Nephron progenitor cell (in vitro differentiated cells): ENCODE measurements at regions not wholly inside any gene's neighbourhood (a gene's known extent, or its start where the extent isn't known, plus 50 kb on each side); places are given as distances from the start of the nearest gene placed in this dataset.

Source experiments
- DNase-seq: peaks from one replicate; pipeline ENCODE4 v3.0.0; 2021
- H3K27ac Mint-ChIP-seq: 2 replicates; pipeline ENCODE4 v1.8.0; 2021; ENCODE audit warnings: mild to moderate bottlenecking, moderate library complexity, mixed read lengths
- H3K27me3 Mint-ChIP-seq: 2 replicates; pipeline ENCODE4 v1.8.0; 2021; ENCODE audit warnings: mild to moderate bottlenecking, low read depth, mixed read lengths; ENCODE audit not compliant: poor library complexity
- H3K36me3 Mint-ChIP-seq: 2 replicates; pipeline ENCODE4 v1.8.0; 2021; ENCODE audit warnings: low read depth, mixed read lengths
- H3K4me1 Mint-ChIP-seq: 2 replicates; pipeline ENCODE4 v1.8.0; 2021; ENCODE audit warnings: mixed read lengths
- H3K4me3 Mint-ChIP-seq: 2 replicates; pipeline ENCODE4 v1.8.0; 2021; ENCODE audit warnings: mild to moderate bottlenecking, moderate library complexity, mixed read lengths
- H3K9me3 Mint-ChIP-seq: 2 replicates; pipeline ENCODE4 v1.8.0; 2021; ENCODE audit warnings: mild to moderate bottlenecking, moderate library complexity, mixed read lengths
- TF ChIP-seq, protein P1 (sequence below): fragments of 200-600 bp; sonication (generic); IDR thresholded peaks from 2 replicates; pipeline ENCODE4 v1.5.0; 2021; ENCODE audit warnings: antibody characterized with exemption

GRCh38 chr10:123587110-123587509 lies 79.0 kb upstream of the GPR26 start:
- no peak overlapping the region for H3K4me3 Mint-ChIP-seq
- TF ChIP-seq, protein P1, sequence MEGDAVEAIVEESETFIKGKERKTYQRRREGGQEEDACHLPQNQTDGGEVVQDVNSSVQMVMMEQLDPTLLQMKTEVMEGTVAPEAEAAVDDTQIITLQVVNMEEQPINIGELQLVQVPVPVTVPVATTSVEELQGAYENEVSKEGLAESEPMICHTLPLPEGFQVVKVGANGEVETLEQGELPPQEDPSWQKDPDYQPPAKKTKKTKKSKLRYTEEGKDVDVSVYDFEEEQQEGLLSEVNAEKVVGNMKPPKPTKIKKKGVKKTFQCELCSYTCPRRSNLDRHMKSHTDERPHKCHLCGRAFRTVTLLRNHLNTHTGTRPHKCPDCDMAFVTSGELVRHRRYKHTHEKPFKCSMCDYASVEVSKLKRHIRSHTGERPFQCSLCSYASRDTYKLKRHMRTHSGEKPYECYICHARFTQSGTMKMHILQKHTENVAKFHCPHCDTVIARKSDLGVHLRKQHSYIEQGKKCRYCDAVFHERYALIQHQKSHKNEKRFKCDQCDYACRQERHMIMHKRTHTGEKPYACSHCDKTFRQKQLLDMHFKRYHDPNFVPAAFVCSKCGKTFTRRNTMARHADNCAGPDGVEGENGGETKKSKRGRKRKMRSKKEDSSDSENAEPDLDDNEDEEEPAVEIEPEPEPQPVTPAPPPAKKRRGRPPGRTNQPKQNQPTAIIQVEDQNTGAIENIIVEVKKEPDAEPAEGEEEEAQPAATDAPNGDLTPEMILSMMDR, result no peak
- no peak for DNase-seq
- peaks cover 45% of the 10 kb centered on the region for H3K27me3 Mint-ChIP-seq
- no peaks in the 10 kb centered on the region for H3K4me1 Mint-ChIP-seq
- no peak overlapping the region for H3K27ac Mint-ChIP-seq
- no peaks in the 10 kb centered on the region for H3K36me3 Mint-ChIP-seq
- H3K9me3 Mint-ChIP-seq, result no peaks in the 10 kb centered on the region

GRCh38 chr10:123588386-123588914 lies 77.7 kb upstream of the GPR26 start:
- no peaks in the 10 kb centered on the region for H3K36me3 Mint-ChIP-seq
- no peak overlapping the region for H3K27ac Mint-ChIP-seq
- H3K4me3 Mint-ChIP-seq, result no peak overlapping the region
- TF ChIP-seq, protein P1, result no peak
- no peaks in the 10 kb centered on the region for H3K9me3 Mint-ChIP-seq
- no peaks in the 10 kb centered on the region for H3K4me1 Mint-ChIP-seq
- DNase-seq, result no peak
- peaks cover 35% of the 10 kb centered on the region for H3K27me3 Mint-ChIP-seq

DNA sequence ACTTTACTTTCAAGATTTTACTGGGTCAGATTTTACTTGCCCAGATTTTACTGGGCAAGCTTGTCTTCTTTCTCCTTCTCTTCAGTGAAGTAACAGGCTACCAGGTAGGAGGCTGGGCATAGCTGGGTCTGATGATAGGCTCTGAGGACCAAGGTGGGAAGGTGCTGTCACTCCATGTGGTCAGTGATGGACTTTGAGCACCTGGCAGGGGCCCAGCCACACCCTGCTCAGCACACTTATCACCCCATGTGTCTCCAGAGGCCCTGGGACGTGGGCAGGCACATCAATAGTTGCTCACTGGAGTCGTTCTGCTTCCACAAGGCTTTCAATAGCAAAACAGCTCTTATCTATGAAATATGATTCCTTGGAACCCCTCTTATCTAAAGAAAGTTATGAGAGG lies 70.5 kb upstream of the GPR26 start:
- H3K9me3 Mint-ChIP-seq, result no peaks in the 10 kb centered on the region
- H3K4me1 Mint-ChIP-seq, result no peaks in the 10 kb centered on the region
- no peak overlapping the region for H3K27ac Mint-ChIP-seq
- no peaks in the 10 kb centered on the region for H3K36me3 Mint-ChIP-seq
- peaks cover 12% of the 10 kb centered on the region for H3K27me3 Mint-ChIP-seq
- no peak overlapping the region for H3K4me3 Mint-ChIP-seq
- TF ChIP-seq, protein P1, result no peak
- no peak for DNase-seq

- no peak for DNase-seq
- H3K4me1 Mint-ChIP-seq, result no peaks in the 10 kb centered on the region
- no peaks in the 10 kb centered on the region for H3K36me3 Mint-ChIP-seq
- H3K27me3 Mint-ChIP-seq, result peaks cover 9% of the 10 kb centered on the region
- TF ChIP-seq, protein P1, result no peak
- peaks cover 7% of the 10 kb centered on the region for H3K9me3 Mint-ChIP-seq
- no peak overlapping the region for H3K4me3 Mint-ChIP-seq
- H3K27ac Mint-ChIP-seq, result no peak overlapping the region
These were observed 68.5 kb upstream of the GPR26 start for GRCh38 chr10:123597676-123598075.

- Mint-ChIP-seq H3K4me3 (no peak overlapping the region), H3K27me3 (peaks cover 3% of the 10 kb centered on the region), H3K27ac (no peak overlapping the region), H3K36me3 (no peaks in the 10 kb centered on the region), H3K9me3 (peaks cover 7% of the 10 kb centered on the region), H3K4me1 (no peaks in the 10 kb centered on the region)
- TF ChIP-seq, protein P1, result no peak
- no peak for DNase-seq
These were observed 66.7 kb upstream of the GPR26 start for GRCh38 chr10:123599366-123599849.

GRCh38 chr10:123600177-123600576 lies 66.0 kb upstream of the GPR26 start:
- Mint-ChIP-seq H3K9me3 (peaks cover 7% of the 10 kb centered on the region), H3K27ac (no peak overlapping the region), H3K27me3 (peaks cover 3% of the 10 kb centered on the region), H3K36me3 (no peaks in the 10 kb centered on the region), H3K4me3 (no peak overlapping the region), H3K4me1 (no peaks in the 10 kb centered on the region)
- TF ChIP-seq, protein P1, result no peak
- no peak for DNase-seq
